ENCODE measurements at regions not wholly inside any gene's neighbourhood (a gene's known extent, or its start where the extent isn't known, plus 50 kb on each side); places are given as distances from the start of the nearest gene placed in this dataset.

DNA sequence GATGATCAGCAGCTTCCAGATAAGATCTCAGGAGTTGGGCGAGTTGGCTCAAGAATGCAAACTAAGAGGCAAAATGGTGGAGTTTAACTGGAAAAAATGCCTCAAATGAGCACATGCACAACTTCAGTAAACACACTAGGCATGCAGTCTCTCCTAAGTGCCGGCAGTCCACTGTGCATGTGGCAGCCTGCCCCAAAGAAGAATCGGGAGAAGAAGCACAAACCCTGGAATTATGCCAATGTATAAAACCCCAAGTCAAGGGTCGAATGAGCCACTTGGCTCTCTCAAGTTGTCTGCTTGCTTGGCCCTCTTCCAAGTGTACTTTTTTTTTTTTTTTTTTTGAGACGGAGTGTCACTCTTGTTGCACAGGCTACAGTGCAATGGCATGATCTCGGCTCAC is 53.3 kb upstream of the SLITRK1 start:
- TF ChIP-seq, protein P1, sequence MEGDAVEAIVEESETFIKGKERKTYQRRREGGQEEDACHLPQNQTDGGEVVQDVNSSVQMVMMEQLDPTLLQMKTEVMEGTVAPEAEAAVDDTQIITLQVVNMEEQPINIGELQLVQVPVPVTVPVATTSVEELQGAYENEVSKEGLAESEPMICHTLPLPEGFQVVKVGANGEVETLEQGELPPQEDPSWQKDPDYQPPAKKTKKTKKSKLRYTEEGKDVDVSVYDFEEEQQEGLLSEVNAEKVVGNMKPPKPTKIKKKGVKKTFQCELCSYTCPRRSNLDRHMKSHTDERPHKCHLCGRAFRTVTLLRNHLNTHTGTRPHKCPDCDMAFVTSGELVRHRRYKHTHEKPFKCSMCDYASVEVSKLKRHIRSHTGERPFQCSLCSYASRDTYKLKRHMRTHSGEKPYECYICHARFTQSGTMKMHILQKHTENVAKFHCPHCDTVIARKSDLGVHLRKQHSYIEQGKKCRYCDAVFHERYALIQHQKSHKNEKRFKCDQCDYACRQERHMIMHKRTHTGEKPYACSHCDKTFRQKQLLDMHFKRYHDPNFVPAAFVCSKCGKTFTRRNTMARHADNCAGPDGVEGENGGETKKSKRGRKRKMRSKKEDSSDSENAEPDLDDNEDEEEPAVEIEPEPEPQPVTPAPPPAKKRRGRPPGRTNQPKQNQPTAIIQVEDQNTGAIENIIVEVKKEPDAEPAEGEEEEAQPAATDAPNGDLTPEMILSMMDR (conservative IDR thresholded peaks at IDR 0.05; ENCODE audit: low read length) = no peak
- no peak for TF ChIP-seq EZH2phosphoT487 (IDR thresholded peaks at IDR 0.05; ENCODE audit: borderline replicate concordance)
